Progenitor cell of endocrine pancreas (in vitro differentiated cells): ENCODE measurements at regions not wholly inside any gene's neighbourhood (a gene's known extent, or its start where the extent isn't known, plus 50 kb on each side); places are given as distances from the start of the nearest gene placed in this dataset.

ENCODE experiments used
- DNase-seq: peaks from one replicate; pipeline ENCODE4 v3.0.0; 2021; ENCODE audit warnings: low spot score; ENCODE audit not compliant: unreplicated experiment
- H3K27ac Mint-ChIP-seq: 2 replicates; pipeline ENCODE4 v1.8.0; 2021; ENCODE audit warnings: mild to moderate bottlenecking, moderate library complexity, mixed read lengths
- H3K27me3 Mint-ChIP-seq: 2 replicates; pipeline ENCODE4 v1.8.0; 2021; ENCODE audit warnings: mixed read lengths
- H3K36me3 Mint-ChIP-seq: 2 replicates; pipeline ENCODE4 v1.8.0; 2022; ENCODE audit warnings: mixed read lengths; ENCODE audit not compliant: insufficient read depth
- H3K4me1 Mint-ChIP-seq: 2 replicates; pipeline ENCODE4 v1.8.0; 2021; ENCODE audit warnings: low read depth, mixed read lengths
- H3K4me3 Mint-ChIP-seq: 2 replicates; pipeline ENCODE4 v1.8.0; 2021; ENCODE audit warnings: low read depth, mild to moderate bottlenecking, moderate library complexity, mixed read lengths
- H3K9me3 Mint-ChIP-seq: 2 replicates; pipeline ENCODE4 v1.8.0; 2021; ENCODE audit warnings: low read depth, mixed read lengths
- CTCF ChIP-seq: fragments of 200-600 bp; sonication (generic); IDR thresholded peaks from one replicate; pipeline ENCODE4 v1.5.0; 2021; ENCODE audit warnings: antibody characterized with exemption, mild to moderate bottlenecking; ENCODE audit not compliant: unreplicated experiment

- Mint-ChIP-seq H3K27me3 (no peaks in the 10 kb centered on the region), H3K4me1 (peaks cover 4% of the 10 kb centered on the region), H3K36me3 (peaks cover 1% of the 10 kb centered on the region), H3K27ac (no peak overlapping the region), H3K9me3 (peaks cover 9% of the 10 kb centered on the region), H3K4me3 (no peak overlapping the region)
- TF ChIP-seq CTCF, result no peak
- DNase-seq, result no peak
Measured at GRCh38 chr2:67574230-67574629, 177.1 kb downstream of the ETAA1 start.

- Mint-ChIP-seq H3K27me3 (no peaks in the 10 kb centered on the region), H3K9me3 (peaks cover 9% of the 10 kb centered on the region), H3K4me1 (peaks cover 4% of the 10 kb centered on the region), H3K27ac (no peak overlapping the region), H3K36me3 (peaks cover 1% of the 10 kb centered on the region), H3K4me3 (no peak overlapping the region)
- no peak for TF ChIP-seq CTCF
- DNase-seq, result no peak
Measured at GRCh38 chr2:67576226-67576625, 179.1 kb downstream of the ETAA1 start.

GRCh38 chr2:67576991-67577390, 179.9 kb downstream of the ETAA1 start:
- H3K36me3 Mint-ChIP-seq, result peaks cover 1% of the 10 kb centered on the region
- H3K27me3 Mint-ChIP-seq, result no peaks in the 10 kb centered on the region
- H3K9me3 Mint-ChIP-seq, result peaks cover 13% of the 10 kb centered on the region
- no peak for DNase-seq
- H3K4me1 Mint-ChIP-seq, result peaks cover 4% of the 10 kb centered on the region
- no peak overlapping the region for H3K27ac Mint-ChIP-seq
- TF ChIP-seq CTCF, result no peak
- no peak overlapping the region for H3K4me3 Mint-ChIP-seq

- Mint-ChIP-seq H3K4me3 (no peak overlapping the region), H3K9me3 (peaks cover 20% of the 10 kb centered on the region), H3K4me1 (peaks cover 2% of the 10 kb centered on the region), H3K36me3 (peaks cover 7% of the 10 kb centered on the region), H3K27me3 (no peaks in the 10 kb centered on the region), H3K27ac (no peak overlapping the region)
- TF ChIP-seq CTCF, result no peak
- DNase-seq, result no peak
Measured at GRCh38 chr2:67579216-67579615, 182.1 kb downstream of the ETAA1 start.

GRCh38 chr2:67579806-67580205, 182.7 kb downstream of the ETAA1 start:
- Mint-ChIP-seq H3K36me3 (peaks cover 11% of the 10 kb centered on the region), H3K4me3 (no peak overlapping the region), H3K27me3 (no peaks in the 10 kb centered on the region), H3K4me1 (peaks cover 2% of the 10 kb centered on the region), H3K9me3 (peaks cover 25% of the 10 kb centered on the region), H3K27ac (no peak overlapping the region)
- no peak for TF ChIP-seq CTCF
- DNase-seq, result no peak
